ENCODE measurements at regions not wholly inside any gene's neighbourhood (a gene's known extent, or its start where the extent isn't known, plus 50 kb on each side); places are given as distances from the start of the nearest gene placed in this dataset.

- TF ChIP-seq EZH2 (IDR thresholded peaks at IDR 0.05; ENCODE audit: borderline replicate concordance, low read depth, low read length, poor library complexity, severe bottlenecking), result no peak
- no peak for TF ChIP-seq CTCF (conservative IDR thresholded peaks at IDR 0.05; ENCODE audit: low read depth, low read length)
Observed at GRCh38 chr2:105496271-105496670, 97.4 kb upstream of the FHL2 start.
